Lower leg skin (tissue), 4 donors: ENCODE measurements at regions not wholly inside any gene's neighbourhood (a gene's known extent, or its start where the extent isn't known, plus 50 kb on each side); places are given as distances from the start of the nearest gene placed in this dataset.

Source experiments
- DNase-seq, 2 donors: peaks; one replicate each; pipeline ENCODE4 v3.0.0-alpha.2; 2019; ENCODE audit warnings: low spot score in 2 of 2
- H3K4me3 ChIP-seq: fragments of 200-600 bp; sonication (generic); 2 replicates; pipeline ENCODE4 v1.5.1; 2017; ENCODE audit warnings: mild to moderate bottlenecking, low read depth; ENCODE audit not compliant: poor library complexity, severe bottlenecking
- POLR2A ChIP-seq, 2 donors: fragments of 450-650 bp; IDR thresholded peaks; one replicate each; pipeline ENCODE4 v1.6.1; 2016 to 2017; ENCODE audit warnings: antibody characterized with exemption in 2 of 2, mild to moderate bottlenecking in 1 of 2, moderate library complexity in 1 of 2
- WGBS, 2 donors: methylation state at CpG; one replicate each; pipeline ENCODE4 v1.1.5; 2018; 5-methylcytosine and 5-hydroxymethylcytosine counted together
- intact Hi-C: fragments of 100-400 bp; cut with DNase I; formaldehyde crosslinking; loops from one replicate; pipeline ENCODE4 v1.15.0; 2023; ENCODE audit warnings: low total_unique reads
- TF ChIP-seq, protein P1 (sequence below), 3 donors: fragments of 450-650 bp; IDR thresholded peaks; one replicate each; pipeline ENCODE4 v1.5.1; 2016; ENCODE audit warnings: antibody characterized with exemption in 3 of 3, mild to moderate bottlenecking in 3 of 3, moderate library complexity in 2 of 3

DNA sequence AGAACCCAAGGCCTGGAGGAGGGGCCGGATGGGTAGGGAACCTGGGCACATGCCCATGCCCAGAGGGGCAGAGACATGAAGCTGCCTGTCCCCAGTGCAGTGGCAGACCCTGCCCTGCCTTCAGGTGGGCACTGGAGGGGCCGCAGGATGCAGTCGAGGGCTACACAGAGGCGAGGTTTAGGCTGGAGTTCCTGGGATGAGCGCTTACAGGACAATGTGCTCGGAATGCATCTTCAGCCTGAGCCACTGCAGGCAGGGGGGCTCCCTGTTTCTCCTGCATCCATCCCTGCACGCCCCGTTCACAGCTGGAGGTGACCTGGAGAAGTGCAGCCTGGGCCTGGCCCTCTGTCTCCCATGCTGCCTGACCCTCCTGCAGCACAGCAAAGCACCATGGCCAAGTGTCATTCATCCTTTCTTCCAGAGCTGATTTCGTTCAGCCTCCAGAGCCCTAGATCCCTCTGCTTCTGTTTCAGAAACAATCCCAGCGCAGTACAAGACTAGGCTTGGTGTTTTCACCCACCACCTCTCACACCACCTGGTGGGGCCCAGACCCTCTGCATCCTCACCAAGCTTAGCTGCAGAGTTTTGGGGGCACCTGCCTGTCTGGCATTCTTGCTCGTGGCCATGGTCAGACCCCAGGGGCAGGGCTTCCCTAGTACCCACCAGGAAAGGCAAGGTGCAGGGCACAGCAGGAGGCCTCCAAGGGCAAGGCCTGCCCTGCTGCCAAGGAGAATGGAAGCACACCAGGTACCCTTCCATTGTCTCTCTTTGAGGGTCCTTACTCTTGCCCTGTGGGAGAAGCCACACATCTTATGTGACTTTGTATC lies 311.9 kb downstream of the TCERG1L start:
- 63 to 76% methylated on average over 11 of the region's 11 CpGs for WGBS, 2 donors
- TF ChIP-seq, protein P1, sequence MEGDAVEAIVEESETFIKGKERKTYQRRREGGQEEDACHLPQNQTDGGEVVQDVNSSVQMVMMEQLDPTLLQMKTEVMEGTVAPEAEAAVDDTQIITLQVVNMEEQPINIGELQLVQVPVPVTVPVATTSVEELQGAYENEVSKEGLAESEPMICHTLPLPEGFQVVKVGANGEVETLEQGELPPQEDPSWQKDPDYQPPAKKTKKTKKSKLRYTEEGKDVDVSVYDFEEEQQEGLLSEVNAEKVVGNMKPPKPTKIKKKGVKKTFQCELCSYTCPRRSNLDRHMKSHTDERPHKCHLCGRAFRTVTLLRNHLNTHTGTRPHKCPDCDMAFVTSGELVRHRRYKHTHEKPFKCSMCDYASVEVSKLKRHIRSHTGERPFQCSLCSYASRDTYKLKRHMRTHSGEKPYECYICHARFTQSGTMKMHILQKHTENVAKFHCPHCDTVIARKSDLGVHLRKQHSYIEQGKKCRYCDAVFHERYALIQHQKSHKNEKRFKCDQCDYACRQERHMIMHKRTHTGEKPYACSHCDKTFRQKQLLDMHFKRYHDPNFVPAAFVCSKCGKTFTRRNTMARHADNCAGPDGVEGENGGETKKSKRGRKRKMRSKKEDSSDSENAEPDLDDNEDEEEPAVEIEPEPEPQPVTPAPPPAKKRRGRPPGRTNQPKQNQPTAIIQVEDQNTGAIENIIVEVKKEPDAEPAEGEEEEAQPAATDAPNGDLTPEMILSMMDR (IDR thresholded peaks at IDR 0.05), result no peak
- no peak for TF ChIP-seq POLR2A (IDR thresholded peaks at IDR 0.05)
- intact Hi-C loops, result no loop called here
- DNase-seq, result peak in 1 of 2 donors; percentile 76
- no peak overlapping the region for H3K4me3 ChIP-seq

DNA sequence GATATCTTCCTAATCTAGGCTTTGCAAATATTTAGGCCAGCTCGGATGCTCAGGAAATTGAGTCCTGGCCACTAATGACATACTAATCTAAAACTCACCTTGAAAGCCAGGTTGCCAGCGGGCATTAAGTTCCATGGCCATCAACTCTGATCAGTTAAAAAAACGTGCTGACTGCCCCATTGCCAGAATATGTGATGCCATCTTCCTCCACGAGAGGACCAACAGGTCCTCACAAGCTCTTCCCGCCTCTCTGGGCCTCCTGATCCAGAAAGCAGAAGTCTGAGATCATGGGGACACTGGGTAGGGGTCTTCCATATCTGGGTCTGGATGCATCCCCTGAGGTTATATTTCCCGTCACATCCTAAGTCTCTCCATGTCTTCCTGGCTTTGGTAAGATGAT lies 311.3 kb downstream of the TCERG1L start:
- 76 to 80% methylated on average over 6 of the region's 6 CpGs for WGBS, 2 donors
- TF ChIP-seq, protein P1 (IDR thresholded peaks at IDR 0.05), result no peak
- TF ChIP-seq POLR2A (IDR thresholded peaks at IDR 0.05), result no peak

DNA sequence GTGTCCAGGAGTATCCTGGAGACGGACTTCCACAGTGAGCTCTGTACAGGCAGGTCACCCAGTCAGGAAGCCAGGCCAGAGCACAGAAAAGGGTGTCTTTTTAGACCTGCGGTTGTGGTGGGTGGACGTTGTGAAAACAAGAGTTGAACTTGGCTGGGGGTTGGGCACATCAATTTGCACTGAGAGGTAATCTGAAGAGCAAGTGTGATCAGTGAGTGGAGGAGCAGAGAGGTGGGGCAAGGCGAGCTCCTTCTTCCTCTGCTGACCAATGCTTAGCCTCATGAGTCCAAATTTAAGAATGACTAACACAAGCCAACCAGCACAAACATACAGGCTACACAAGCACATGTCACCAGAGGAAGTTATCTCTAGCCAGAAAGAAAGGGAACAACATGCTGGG lies 310.8 kb downstream of the TCERG1L start:
- intact Hi-C loops, result no loop called here
- no peak overlapping the region for H3K4me3 ChIP-seq
- WGBS, 2 donors, result 73% methylated on average over 4 of the region's 4 CpGs
- DNase-seq, result peak in 1 of 2 donors; percentile 69
- TF ChIP-seq POLR2A (IDR thresholded peaks at IDR 0.05), result no peak
- TF ChIP-seq, protein P1 (IDR thresholded peaks at IDR 0.05), result no peak

More for the DNA sequence above, 311.3 kb downstream of the TCERG1L start:
- peak in 1 of 2 donors; percentile 52 for DNase-seq
- no peak overlapping the region for H3K4me3 ChIP-seq
- intact Hi-C loops, result no loop called here

DNA sequence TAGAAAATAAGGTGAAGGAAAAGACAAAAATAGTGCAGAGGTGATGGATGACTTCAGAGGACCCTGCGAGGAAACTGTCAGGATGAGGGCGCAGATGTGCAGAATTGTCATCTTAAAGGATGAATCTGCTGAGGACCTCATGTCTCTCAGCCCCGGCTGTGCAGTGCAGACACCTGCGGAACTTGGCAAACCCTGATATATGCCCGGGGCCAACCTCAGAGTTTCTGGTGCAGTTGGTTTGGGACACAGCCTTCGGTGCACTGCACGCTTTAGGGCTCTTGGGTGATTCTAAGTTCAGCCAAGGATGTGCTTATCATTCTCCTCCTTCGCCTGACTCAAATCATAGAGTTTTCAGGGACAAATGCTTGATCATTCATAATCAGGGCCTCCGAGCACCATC lies 310.1 kb downstream of the TCERG1L start:
- intact Hi-C loops, result no loop called here
- H3K4me3 ChIP-seq, result no peak overlapping the region
- TF ChIP-seq POLR2A (IDR thresholded peaks at IDR 0.05), result no peak
- TF ChIP-seq, protein P1 (IDR thresholded peaks at IDR 0.05), result no peak
- peak in 1 of 2 donors; percentile 8 for DNase-seq
- 51 to 61% methylated on average over 9 of the region's 9 CpGs for WGBS, 2 donors

DNA sequence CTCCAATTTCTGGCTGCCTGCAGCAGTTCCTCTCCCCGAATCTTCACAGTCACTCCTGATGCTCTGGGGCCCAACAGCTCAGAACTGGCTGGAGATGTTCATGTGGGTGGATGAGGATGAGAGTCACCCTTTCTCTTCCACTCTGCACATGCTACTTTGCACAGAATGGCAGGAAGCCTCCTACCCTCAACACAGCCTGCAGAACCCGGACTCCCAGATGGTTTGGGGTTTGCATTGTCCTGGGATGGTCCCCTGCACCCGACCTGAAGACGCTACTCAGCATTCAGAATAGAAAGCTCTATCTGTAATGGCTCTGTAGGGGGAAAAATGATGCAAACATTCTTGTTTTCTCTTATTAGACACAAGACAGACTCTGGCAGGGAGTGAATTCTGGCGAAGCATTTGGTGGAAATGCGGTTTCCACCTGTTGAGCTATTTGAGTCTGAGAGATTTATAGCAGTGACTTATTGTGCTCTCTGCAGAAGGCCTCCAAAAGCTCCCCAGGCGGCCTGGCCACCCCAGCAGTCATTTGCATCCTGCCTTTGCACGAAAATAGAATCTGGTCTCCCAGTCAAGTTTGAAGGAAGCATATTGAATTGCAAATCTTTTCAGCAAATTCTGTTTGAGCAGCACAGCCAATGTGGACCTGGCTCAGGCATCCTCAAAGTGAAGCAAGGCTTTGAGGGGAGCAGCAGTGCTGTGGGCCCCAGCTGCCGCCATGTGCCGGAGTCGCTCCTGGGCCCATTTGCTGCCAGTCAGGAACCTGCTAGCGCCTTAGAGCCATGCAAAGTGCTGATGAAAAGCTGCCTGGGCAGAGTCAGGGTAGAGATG lies 309.3 kb downstream of the TCERG1L start:
- WGBS, 2 donors, result 37 to 44% methylated on average over 12 of the region's 12 CpGs
- intact Hi-C loops, result no loop called here
- TF ChIP-seq, protein P1 (IDR thresholded peaks at IDR 0.05), result no peak
- H3K4me3 ChIP-seq, result no peak overlapping the region
- DNase-seq, result peak; percentile 5 to 64
